GM19351 (cell line): ENCODE measurements at regions not wholly inside any gene's neighbourhood (a gene's known extent, or its start where the extent isn't known, plus 50 kb on each side); places are given as distances from the start of the nearest gene placed in this dataset.

Experiments used
- ATAC-seq: cut with Tn5 transposase; IDR thresholded peaks from one replicate; pipeline ENCODE4 v1.9.1; 2021; ENCODE audit warnings: mild to moderate bottlenecking, moderate library complexity; ENCODE audit not compliant: unreplicated experiment

DNA sequence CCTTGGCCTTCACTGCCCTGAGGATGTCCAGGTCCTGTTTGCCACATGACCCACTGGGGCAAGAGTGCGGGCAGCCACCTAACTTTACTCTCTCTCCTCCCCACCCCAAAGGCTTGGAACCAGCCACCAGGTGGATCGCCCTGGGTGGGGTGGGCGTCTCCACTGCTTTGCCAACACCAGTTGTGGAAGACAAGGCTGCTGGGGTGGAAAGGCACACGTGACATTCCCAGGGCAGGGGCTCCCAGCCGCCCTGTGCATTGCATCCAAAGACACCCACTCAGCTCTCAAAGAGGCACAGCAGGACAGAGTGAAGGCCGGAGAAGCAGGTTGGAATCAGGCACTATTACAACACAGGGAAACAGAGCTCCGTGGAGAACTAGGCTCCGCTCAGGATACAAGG is 162.2 kb downstream of the OLFM1 start:
- no peak for ATAC-seq

DNA sequence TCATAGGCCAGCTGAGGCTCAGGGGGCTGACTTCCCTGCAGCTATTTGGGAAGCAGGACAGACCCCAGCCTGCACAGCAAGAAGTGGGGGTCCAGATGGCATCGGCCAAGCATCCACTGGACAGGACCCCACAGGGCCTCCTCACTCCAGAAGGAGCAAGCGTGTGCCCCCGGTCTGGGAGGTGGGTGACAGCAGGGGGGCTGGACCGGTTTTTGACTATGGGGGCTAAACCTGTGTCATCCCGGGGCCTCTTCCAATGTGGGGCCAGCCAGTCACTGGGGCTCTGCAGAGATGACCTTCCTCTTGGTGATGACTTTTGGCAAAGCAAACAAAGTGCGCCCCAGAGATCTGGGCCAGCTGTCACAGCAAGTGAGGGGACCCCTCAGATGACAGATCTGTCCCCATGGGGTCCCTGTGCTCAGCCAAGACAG is 163.9 kb downstream of the OLFM1 start:
- no peak for ATAC-seq

DNA sequence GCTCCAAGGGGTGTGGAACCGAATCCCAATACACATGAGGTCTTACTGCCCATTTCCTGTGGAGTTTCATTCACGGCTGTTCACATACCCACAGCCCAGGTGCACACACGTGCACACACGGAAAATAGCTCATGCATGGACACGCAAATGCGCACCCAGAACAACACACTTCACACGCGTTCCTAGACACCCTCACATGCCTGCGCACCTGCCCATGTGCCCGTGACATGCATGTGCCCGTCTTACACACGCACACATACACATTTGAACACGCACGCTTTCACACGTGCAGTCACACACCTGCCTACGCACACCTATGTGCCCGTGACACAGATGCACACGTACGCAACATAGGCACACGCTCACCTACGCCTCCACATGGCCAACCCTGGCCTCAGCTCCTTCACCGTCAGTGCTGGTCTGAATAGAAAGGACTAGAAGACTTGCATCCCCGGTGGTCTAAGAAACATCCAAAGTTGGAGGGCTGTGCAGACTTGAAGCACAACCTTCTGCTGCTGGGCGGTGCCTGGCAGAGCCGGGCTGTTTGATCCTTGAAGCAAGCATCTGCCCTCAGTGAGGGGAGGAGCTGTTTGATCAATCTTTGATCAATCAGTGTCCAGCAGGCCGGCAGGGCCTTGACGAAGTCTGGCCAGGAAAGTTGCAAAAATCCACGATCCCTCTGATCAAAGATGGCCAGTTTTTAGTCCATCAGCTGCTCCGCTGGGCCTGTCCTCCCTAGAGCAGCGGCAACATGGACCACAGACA is 164.7 kb downstream of the OLFM1 start:
- no peak for ATAC-seq

DNA sequence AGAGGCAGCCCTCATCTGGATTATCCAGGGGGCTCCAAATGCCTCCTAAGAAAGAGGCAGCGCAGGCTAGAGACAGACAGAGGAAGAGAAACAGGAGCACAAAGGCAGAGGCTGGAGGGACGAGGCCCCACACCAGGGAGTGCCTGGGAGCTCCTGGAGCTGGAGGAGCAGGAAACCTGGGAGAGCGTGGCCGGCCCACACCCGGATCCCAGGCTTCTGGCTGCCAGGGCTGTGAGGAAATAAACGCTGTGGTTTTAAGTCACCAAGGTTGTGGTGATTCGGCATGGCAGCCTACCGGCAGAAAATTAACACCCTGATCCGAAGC is 165.5 kb downstream of the OLFM1 start:
- ATAC-seq: no peak

DNA sequence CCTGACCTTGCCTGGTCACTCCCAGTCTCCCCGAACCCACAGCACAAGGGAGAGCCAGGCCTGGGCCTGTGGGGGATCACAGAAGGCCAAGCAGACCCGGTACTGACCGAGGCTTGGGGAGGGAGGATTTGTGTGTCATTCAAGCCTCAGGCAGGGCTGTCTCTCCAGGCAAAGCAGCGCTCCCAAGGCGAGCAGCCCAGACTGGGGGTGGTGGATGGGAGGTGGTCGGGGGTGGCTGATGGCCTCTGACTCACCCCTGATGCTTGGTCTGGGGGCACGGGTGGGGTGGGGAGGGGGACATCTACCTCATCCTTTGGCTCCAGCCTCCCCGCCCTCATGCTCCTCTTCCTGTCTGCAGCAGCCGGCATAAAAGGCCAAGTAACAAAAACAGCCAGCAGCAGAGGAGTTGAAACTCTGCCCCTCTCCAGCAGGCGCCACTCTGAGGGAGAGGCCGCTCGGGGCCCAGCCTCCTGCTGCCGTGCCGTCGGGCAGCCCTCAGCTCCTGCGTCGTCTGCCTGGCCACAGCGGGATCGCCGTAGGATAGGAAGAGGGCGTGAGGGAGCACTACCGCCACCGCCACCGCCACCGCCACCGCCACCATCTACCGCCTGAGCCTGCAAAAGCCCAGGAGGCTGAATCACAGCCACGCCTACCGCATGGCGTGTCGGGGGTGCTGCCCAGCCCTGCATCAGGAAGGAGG is 166.0 kb downstream of the OLFM1 start:
- ATAC-seq: no peak

DNA sequence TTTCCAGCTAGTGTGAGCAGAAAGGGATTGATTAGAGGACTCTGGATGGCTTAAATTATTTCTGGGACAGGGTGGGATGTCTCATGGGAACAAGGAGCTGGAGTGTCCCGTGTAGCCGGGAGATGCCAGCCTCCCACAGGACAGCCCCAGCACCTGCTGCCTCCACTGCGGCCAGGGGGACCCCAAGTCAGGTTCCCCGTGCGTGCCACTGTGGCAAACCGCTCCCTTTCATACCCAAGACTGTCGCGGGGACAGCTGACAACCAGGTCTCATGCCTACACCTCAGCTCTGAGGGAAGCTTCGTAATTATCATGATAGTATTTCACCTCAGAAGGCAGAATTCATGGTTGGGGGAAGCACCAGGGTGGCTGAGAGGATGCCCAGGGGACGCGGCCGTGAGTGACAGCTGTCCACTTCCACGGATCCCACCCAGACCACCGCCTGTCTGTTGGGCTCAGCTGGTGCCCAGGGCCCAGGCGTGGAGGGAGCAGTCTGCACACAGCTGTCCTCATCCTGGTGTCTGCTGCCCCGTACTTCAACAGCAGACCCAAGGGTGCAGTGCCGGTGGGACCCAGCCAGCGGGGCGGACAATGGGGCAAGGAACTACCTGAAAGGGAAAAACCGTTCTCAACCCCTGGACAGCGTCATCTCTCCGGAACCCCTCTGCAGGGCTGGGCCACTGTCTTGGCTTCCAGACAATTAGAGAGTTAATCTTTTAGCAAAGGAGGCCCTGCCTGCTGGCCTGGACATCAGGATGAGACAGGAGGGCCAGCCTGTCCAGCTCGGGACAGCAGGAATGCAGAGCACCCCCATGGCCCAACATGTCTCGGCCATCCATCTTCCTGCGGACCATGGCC is 166.9 kb downstream of the OLFM1 start:
- ATAC-seq: no peak

DNA sequence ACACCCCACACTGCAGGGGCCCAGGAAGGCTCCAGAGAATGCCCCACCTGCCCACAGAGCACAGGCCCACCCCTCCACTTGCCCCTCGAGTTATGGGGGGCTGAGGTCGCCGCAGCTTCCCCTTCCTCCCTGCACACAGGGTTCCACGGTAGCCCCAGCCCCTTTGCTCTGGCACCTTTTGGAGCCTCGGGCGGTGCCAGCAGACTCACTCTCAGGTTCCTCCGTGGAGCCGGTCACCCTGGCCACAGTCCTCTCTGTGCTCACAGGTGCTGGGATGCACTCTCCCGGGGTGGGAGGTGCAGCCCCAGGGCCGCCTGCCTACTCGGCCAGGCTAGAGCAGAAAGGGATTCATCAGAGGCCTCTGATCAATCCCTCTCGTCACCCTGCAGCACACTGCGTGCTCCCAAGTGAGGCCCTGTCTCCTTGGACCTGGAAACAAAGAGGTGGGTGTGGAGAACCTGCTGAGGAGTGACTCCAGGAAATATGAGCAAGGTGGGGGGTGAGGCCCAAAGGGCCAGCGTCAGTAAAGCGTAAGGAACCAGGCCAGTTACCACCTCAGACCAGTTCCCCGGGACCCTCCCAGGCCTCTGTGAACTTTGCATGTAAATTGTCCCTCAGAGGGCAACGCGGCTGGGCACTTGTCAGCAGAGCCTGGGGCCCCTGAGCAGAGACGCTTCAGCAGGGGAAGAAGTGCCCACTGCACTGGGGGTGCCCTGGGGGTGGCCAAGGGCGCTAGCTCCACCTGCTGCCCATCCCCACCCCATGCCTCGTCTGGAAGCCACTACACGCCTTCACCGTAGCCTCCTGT is 167.8 kb downstream of the OLFM1 start:
- no peak for ATAC-seq

DNA sequence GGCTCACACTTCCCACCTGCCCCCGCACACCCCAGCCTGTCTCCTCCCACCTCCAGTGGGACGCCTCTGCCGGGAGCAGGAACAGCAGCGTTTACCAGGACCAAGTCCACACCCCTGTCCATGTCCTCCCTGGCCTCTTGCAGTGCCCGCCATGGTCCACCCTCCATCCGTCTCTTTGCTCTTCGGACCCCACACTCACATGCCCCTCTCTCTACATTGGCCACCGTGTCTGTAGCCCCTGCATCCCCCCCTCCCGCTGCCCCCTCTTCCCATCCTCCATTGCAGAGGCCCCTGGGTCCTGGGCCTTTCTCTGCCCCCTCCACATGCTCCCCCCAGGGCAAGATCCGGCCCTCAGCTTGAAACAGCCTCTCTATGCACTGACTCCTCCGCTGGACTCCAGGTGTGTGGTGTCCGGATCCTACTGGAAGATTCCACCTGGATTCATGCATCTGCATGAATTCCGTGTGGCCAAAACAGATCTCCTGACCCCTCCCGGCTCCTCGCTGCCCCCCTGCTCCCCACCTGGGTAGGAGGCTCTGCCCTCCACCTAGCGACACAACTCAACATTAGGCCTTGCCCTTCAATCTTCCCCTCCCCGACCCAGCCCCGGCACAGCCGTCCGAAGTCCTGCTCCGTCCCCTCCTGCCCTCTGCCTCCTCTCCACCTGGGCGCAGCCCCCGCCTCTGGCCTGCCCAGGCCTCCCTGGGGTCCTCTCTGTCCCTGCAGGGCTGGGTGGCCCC is 168.5 kb downstream of the OLFM1 start:
- ATAC-seq: no peak

DNA sequence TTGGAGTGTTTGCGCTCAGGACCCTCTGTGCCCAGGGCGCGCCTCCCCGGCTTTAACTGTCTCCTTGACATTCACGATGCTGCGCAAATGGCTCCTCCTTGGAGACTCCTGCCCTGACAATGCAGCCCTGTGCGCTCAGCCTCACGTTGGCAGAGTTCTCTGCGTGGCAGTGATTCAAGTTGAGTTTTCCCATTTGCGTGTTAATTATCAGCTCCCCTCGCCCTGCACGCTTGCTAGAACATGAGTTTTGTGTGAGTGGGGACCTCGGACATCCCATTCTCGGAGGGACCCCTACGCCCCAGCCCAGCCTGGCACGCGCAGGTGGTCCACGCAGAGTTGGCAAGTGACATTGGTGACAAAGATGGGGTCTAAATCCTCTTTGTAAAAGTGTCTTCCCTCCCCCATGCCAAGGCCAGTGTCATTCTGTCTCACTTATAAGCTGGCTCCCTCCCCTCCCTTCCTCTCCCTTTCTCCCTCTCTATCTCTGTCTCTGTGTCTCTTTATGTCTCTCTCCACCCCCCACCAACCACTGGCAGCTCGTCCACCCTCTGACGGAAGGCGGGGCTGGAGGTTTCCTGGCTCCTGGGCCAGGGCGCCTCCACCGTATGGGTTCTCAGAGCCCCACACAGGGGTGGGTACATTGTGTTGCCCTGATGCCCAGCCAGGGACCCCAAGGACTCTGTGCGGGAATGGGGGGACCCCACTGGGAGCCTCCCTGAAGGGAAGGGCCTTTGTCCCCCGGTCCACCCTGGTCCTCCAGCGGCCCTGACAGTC is 169.3 kb downstream of the OLFM1 start:
- ATAC-seq: no peak

DNA sequence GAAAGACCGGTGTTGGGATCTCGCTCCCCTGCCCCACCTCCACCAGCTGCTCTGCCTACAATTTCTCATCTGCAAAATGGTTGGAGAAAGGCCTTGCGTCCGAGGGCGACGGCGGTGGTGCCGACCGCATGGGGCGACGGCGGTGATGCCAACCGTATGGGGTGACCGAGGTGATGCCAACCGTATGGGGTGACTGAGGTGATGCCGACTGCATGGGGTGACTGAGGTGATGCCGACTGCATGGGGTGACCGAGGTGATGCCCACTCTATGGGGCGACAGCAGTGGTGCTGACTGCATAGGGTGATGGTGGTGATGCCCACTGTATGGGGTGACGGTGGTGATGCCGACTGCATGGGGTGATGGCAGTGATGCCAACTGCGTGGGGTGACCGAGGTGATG is 171.0 kb downstream of the OLFM1 start:
- no peak for ATAC-seq

DNA sequence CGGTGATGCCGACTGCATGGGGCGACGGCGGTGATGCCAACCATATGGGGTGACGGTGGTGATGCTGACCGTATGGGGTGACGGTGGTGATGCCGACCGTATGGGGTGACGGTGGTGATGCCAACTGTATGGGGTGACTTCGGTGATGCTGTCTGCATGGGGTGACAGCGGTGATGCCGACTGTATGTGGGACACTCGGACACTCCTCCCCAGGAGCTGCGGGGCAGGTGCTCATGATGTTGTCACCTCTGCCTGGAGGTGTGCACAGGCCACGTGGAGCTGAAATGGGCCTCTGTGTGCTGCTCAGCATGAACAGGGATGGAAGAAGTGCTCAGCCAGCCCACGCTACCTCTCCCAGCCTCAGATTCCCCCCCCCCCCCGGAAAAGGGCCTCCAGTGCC is 171.8 kb downstream of the OLFM1 start:
- no peak for ATAC-seq

DNA sequence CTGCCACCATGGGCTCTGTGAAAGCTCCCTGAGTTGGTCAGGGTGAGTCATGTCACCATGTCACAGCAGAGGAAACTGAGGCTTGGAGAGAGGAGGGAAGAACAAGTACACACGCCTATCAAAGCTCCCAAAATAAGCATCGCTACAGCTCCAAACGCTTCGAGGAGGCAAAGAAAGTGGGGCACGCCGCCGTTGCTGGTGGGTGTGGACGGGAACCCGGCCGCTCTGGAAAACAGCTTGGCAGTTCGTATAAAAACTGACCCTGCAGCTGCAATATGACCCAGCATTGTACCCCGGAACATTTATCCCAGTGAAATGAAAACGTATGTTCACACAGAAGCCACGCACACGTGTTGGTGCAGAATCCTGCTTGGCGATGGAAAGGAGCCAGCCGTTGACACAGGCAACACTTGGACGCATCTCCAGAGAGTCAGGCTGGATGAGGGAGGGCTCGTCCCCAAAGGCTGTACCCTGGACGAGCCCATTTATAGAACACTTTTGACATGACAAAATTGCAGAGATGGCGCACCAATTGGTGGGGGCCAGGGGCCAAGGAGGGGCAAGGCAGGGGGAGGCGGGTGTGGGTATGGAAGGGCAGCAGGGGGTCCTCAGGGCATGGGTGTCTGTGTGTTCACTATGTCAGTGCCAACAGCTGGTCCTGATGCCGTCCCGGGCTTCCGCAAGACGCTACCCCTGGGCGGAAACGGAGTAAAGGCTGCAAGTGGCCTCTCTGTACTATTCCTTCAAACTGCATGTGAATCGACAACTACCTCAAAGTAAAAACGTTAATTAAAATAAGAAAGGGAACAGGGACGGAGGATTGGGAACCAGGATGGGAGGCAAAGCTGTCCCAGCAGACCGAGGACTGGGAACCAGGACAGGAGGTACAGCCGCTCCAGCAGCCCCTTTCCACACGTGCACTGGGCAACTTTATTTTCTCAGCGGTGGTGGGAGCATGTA is 173.0 kb downstream of the OLFM1 start:
- no peak for ATAC-seq

DNA sequence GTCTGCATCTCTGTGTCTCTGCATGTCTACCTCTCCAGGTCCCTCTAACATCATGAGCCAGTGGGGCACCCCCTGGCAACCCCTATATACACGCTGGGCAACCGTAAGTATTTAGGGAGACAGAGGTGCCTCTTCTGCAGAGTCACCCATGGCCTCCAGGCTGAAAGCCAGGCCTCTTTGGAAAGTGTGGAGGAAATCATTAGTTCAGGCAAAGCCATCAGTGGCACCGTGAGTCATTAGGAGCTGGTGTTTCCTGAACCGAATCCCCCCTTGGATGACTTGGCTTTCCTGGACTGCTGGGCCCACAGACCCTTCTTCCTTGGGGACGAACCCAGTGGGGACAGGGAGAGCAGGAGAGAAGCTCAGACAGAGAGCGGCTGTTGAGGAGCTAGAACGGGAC is 174.8 kb downstream of the OLFM1 start:
- no peak for ATAC-seq

DNA sequence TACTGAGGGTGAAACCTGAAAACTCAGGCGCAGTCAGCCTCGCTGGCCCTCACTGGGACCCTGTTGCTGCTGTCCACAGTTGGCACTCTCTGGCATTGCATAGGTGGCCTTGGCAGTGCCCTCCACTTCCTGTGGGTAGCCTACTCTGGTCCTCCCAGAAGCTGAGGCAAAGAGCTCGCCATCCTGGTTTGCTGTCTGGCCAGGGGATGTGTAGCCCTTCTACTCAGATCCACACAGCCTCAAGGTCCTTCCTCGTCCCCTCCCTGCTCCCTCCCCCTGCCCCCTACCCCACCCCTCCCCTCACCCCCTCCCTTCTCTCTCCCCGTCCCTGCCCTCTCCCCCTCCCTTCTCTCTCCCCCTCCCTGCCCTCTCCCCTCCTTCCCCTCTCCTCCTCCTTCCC is 176.0 kb downstream of the OLFM1 start:
- no peak for ATAC-seq

DNA sequence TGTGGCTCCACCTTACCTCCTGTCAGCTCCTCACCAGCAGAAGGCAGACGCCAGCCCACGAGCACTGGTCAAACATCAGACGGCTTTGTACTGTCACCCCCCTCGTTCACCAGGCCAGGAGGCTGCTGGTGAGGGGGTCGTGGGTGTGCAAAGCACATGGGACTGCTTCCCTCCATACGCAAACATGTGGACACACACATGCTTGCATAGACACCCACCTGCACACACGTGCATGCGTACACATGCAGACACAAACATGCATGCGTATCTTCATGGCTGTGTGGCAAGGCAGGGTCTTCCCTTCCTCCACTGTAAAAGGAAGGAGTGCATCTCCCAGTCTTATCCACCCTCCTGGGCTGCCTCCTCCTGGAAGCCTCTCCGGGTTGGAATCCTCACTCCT is 178.5 kb downstream of the OLFM1 start:
- ATAC-seq: no peak

DNA sequence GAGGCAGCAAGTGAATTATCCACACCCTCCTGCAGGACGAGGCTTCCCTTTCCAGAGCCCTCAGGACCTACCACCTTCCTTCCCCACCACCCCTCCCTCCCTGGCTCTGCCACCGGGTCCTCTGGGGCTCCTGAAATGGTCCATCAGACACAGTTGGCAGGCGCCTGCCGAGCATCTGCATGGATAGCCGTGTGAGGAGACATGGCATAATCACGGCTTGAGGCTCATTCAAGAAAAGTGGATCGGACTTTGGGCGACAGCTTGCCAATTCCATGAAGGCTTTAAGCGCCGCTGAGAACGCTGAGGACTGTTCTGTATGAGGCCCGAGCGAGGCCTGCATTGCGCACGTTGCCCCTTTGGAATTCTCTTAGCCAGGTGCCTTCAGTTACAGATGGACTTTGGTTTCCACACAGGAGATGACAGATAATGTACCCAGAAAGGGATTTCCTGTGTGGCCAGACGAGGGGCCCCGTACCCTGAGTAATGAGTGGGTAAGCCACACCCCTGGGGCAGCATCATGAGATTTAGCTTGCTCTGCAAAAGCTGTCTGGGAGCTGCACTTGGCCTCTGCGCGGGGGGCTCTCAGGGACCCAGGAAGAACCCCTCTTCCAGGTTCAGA is 179.8 kb downstream of the OLFM1 start:
- ATAC-seq: no peak

DNA sequence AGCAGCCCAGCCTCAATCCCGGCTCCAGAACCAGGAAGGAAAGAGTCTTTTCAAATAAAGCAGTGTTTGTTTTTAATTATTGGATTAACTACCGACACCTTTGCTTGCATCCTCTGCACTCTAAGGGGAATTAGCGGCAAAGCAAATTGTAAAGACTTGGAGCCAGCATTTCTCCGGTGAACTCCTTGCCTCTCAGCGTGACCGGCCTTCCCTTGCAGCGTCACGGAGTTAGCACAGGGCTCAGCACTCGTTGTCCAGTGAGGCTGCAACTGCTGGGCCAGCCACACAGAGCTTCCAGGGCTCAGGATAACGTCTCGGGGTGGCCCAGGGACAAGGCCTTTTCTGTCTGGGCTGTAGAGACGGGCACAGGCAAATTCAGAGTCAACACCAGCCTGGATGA is 180.6 kb downstream of the OLFM1 start:
- no peak for ATAC-seq

DNA sequence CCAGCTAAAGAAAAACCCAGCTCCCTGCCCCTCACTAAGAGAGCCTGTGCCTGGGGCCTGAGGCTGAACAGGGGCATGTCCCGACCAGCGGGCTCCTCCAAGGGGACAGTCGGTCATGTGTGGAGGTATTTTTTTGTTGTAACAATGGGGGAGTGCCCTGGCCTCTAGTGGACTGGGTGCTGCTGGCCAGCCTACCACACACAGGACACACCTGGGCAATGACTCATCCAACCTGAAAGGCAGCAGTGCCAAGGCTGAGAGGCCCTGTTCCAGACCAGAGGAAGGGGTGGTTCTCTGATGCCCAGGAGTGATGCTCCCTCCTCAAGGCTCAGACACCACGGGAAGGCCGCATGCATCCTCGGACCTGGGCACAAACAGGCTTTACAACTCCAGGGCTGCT is 181.5 kb downstream of the OLFM1 start:
- no peak for ATAC-seq
